HG02981 (cell line): ENCODE measurements at regions not wholly inside any gene's neighbourhood (a gene's known extent, or its start where the extent isn't known, plus 50 kb on each side); places are given as distances from the start of the nearest gene placed in this dataset.

Experiments
- ATAC-seq: cut with Tn5 transposase; IDR thresholded peaks from one replicate; pipeline ENCODE4 v1.9.1; 2021; ENCODE audit warnings: mild to moderate bottlenecking, moderate library complexity; ENCODE audit not compliant: unreplicated experiment

- ATAC-seq, result peak; percentile 56
These were observed 774.1 kb upstream of the IGFBP3 start for GRCh38 chr7:46695051-46695708.

DNA sequence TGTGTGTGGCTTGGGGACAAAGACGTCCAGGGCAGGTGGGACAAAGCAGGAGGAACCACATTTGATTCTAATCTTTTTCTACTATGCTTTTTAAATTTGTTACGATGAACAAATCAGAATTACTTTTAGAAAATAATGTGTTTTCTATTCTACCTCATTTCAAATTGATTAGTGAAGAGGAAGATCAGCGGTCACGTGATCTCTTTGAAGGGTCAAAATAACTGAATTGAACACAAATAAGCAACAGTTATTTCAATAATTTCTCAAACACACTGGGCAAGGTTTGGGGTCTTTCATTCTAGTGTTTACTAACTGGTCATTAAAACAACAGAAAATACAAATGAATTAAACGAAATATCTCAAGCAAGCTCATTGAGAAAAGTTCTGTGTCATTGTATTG is 773.0 kb upstream of the IGFBP3 start:
- ATAC-seq, result no peak

DNA sequence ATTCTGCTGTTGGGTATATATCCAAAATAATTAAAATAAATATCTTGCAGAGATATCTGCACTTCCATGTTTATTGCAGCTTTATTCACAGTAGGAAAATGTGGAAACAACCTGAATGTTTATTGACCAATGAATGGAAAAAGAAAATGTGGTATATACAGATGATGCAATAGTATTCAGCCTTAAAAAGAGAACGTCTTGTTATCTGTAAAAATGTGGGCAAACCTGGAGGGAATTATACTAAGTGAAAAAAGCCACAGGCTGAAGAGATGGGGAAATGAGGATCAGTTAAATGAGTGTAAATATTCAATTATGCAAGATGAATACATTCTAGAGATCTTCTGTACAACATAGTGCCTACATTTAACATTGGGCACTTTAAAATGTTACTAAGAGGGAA is 766.1 kb upstream of the IGFBP3 start:
- ATAC-seq, result no peak

GRCh38 chr7:46685051-46685450 is 764.0 kb upstream of the IGFBP3 start:
- no peak for ATAC-seq

DNA sequence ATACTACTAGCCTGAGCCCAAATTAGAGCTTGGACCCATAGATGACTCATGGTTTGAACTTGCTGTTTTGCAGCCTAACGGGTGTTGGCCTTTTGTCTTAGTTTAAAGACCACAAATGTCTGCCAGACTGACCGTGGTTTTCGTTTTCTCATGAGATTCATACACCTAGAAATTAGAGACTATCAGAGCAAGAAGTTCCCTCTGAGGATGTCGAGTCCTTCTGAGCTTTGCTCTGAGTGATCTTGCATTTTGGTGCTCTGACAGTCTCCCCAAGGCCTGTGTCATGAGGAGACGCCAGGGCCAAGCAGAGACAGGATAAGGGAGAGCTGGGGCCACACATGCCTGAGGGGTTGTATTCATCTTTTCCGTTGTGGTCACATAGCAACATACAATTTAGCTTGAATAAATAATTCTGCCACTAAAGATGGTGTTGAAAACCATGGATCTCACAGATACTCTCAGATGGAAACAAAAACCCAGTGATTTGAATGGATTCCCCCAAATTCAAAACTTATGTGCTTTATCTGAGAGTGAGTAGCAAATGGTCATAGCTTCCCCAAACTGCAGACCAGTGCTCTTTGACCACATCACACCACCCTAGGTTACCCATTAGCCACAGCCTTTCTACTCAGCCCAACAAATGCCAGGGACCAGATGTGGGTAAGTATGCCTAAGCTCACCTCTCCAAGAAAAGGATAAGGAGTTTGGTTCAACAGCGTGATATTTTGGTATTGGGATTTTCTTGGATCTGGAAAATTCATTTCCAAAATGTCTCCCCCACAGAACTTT is 762.0 kb upstream of the IGFBP3 start:
- ATAC-seq, result no peak

DNA sequence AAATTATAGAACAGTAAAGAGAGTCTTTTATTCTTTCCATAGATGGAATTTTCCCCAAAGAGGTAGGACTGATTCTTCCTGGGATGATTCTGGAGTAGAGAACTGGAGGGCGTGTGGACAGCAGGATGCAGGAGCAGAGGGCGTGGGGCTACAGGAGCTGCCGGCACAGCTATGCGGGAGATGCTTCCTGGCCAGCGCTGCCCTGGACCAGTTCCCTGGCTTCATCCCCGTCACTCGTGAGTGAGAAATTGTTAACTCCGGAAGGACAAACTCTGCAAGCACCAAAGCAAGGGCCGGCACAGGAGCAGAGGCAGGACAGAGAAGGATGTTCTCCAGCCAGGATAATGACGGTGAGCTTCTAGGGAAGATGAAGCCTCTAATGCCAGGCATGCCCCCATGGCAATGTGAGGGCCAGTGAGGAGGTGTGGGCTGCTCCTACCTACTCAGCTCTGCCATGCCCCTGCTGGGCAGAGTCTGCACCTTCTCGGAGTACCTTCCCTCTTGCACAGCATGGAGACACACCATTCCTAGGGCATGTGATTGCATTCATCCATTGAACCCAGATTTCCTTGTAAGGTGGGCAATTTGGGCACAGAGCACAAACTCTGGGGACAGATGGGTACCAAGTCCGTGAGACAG is 760.9 kb upstream of the IGFBP3 start:
- no peak for ATAC-seq

DNA sequence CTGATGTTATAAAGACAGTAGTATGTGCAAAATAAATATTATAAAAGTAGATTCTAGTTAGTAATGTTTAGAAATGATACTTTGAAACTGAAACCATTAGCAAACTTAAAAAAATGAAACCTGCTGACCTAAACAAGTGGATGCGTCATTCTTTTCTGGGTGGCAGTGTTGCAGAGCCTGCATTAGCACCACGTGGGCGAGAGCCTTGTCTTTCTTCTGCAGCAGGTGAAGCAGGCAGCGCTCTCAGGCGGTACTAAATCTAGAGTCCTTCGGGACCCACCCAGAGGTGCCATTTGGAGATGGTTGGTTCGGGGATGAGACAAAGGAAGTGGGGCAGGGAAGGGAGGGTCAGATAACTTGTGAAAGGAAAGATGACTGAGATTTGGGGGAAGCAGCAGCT is 759.1 kb upstream of the IGFBP3 start:
- ATAC-seq, result no peak

DNA sequence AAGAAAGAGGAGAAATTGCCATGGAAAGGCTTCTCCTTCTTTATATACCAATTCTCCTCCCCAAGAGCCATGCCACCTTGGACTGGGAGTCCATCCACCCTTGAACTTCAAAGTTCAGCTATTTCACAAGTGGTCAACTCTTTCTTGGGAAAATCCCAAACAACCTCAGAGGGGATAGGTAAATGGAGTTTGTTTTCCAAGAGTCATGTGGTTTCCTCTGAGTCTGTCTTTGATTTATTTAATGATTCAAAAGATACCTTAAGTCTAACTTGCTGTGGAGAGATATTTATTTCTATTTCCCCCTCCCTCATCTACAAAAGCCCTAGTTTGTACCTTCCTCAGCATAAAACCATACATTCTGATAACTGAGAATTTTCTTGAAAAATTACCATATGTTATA is 758.6 kb upstream of the IGFBP3 start:
- ATAC-seq, result no peak

GRCh38 chr7:46678421-46678820 is 757.3 kb upstream of the IGFBP3 start:
- no peak for ATAC-seq

DNA sequence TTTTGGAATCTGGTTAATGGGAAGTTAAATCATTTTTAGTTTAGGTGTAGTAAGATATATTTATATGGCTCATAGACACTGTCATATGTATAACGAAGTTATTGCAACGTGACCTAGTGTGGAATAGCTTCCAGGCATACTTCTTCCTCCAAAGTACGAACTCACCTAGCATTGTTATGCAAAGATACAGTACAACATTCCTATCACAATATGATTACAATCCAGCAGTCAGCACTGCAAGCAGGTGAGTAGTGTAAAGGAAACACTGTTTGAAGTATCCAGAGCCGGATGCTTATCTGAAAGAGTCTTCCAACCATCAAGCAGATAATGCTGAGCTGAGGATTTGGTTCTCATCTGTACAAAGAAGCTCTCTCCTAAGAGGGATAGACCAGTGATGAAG is 754.4 kb upstream of the IGFBP3 start:
- ATAC-seq, result no peak

GRCh38 chr7:46672861-46673260 is 751.8 kb upstream of the IGFBP3 start:
- ATAC-seq, result no peak

GRCh38 chr7:46671108-46671769 is 750.2 kb upstream of the IGFBP3 start:
- ATAC-seq, result no peak

DNA sequence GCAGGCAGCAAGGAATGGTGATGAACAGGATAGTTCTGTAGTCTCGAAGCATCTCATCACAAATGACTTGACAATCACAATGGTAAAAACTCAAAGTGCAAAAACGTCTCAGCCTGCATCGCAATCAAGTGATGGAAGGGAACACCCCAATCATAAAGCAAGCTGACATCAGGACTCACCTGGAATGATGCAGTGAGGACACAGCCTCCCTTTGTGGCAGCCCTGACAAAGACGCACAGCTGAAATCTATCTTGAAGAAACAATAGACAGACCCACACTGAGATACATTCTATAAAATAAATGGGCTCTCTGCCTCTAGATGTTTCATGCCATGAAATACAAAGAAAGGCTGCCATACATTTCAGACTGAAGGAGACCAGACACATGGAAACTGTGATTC is 748.0 kb upstream of the IGFBP3 start:
- ATAC-seq, result no peak

DNA sequence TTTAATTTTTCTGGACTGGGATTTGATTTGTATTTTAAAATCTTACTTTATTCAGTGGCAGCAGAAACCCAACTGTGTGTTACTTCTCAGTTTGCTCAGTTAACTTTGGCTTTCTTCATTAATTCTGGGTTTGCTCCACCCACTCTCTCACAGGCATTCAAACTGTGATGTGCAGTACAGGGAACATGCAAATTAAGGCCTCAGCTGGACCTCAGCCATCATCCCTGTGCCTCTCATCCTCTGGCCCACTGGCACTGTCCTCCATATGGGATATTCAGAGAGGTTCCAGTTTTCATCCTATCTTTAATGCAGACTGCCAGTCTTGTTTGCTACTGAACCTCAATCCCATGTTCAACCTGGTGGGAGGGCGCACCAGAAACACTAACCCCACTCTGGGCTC is 743.4 kb upstream of the IGFBP3 start:
- no peak for ATAC-seq

GRCh38 chr7:46663025-46663424 is 742.0 kb upstream of the IGFBP3 start:
- no peak for ATAC-seq

DNA sequence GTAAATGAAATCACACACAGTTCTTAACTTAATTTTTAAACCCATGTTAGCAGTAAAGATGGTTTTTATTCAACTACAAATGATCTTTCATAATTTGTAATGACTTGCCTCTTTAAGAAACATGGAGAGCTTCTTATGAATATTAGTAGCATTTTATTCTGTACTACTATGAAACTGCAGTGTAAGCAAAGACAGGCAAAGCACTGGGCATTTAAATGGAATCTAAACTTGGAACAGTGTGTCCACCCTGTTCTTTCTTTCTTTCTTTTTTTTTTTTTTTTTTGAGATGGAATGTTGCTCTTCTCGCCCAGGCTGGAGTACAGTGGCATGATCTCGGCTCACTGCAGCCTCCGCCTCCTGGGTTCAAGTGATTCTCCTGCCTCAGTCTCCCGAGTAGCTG is 740.4 kb upstream of the IGFBP3 start:
- ATAC-seq, result no peak

GRCh38 chr7:46660402-46660980 is 739.4 kb upstream of the IGFBP3 start:
- no peak for ATAC-seq

GRCh38 chr7:46658281-46658680 is 737.2 kb upstream of the IGFBP3 start:
- ATAC-seq, result no peak

DNA sequence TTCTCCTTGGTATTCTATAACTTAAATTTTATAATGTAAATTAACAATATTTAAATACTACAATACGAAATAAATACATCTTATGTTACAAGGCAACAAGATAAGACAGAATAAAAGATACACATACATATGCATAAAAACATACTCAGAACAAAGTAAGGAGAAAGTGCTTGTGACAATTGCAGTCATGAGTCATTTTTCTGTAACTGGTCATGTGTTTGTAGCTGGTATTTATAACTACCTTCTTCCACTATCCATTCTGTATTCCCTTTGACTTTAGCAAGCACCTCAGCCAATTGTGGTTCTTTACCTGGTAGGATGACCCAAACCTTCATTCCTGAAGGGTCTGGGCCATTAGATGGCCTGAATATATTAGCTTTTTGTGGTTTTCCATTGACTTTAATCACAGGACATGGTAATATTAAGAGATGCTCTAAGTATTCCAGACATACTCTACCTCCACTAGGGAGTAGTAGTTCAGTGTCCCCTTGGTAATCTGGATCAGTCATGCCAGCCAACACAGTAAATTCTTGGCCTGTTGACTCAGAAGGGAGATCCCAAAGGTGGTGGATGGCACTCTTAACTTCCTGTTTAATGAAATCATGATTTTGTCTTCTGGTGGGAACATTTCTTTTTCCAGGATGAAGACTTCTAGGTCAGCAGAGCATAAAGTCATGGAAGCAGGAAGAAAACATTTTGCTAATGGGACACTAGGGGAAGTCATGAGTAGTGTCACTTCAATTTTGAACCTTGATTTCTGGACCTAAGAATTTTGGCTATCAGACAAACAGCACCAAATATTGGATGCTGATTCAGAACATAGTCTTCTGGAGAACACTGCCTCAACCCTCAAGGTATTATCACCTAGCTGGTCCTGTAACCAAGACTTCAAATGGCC is 733.7 kb upstream of the IGFBP3 start:
- no peak for ATAC-seq

GRCh38 chr7:46653848-46654247 is 732.8 kb upstream of the IGFBP3 start:
- ATAC-seq, result no peak
